Endothelial cell of umbilical vein (primary cell): ENCODE measurements at regions not wholly inside any gene's neighbourhood (a gene's known extent, or its start where the extent isn't known, plus 50 kb on each side); places are given as distances from the start of the nearest gene placed in this dataset.

Experiments used
- BruUV-seq: library from RNA; stranded (reverse); fragments of 400-500 nt; replicated peaks from 2 replicates; lab custom pipeline; 2021; lab: Mats Ljungman, UMichigan
- CTCF ChIA-PET: fragments of 300-600, 350-600 bp; sonication (Branson Sonifier 250); formaldehyde crosslinking; loops from one replicate; lab custom pipeline; 2021; ENCODE audit warnings: antibody characterized with exemption, inconsistent platforms; lab: Charles Lee
- POLR2A ChIA-PET: fragments of 300-600, 350-600 bp; sonication (Branson Sonifier 250); formaldehyde crosslinking; loops from one replicate; lab custom pipeline; 2021; ENCODE audit warnings: antibody characterized with exemption, inconsistent platforms; lab: Charles Lee
- DNase-seq: peaks from one replicate; pipeline ENCODE4 v3.0.0-alpha.2; 2011; ENCODE audit warnings: low read depth, low spot score
- FAIRE-seq: peaks from 2 replicates; lab custom pipeline; 2011; peaks lifted over from hg19 to GRCh38; lab: Jason Lieb, UNC
- H2AFZ ChIP-seq: 2 replicates; pipeline ENCODE4 v1.6.0; 2012; ENCODE audit warnings: low read depth, low read length, control low read depth, inconsistent platforms
- H3K27ac ChIP-seq: 2 replicates; pipeline ENCODE4 v1.5.1; 2011; ENCODE audit warnings: low read depth, mild to moderate bottlenecking, control low read depth, low read length, moderate library complexity; ENCODE audit not compliant: insufficient read depth
- H3K27me3 ChIP-seq, 2 experiments: 2 replicates each; pipeline versions ENCODE4 v1.6.0 to v1.6.1; 2011; ENCODE audit warnings: low read length in 2 of 2, mixed read lengths in 1 of 2; ENCODE audit not compliant: control insufficient read depth in 2 of 2, insufficient read depth in 2 of 2
- H3K36me3 ChIP-seq, 2 experiments: 2 replicates in 1 of 2; 3 replicates in 1 of 2; pipeline ENCODE4 v1.5.1; 2011; ENCODE audit warnings: low read length in 2 of 2, mild to moderate bottlenecking in 1 of 2, moderate library complexity in 1 of 2; ENCODE audit not compliant: control insufficient read depth in 2 of 2, insufficient read depth in 2 of 2; ENCODE audit errors: extremely low read depth in 1 of 2
- H3K4me1 ChIP-seq: 3 replicates; pipeline ENCODE4 v1.5.1; 2011; ENCODE audit warnings: mild to moderate bottlenecking, low read length; ENCODE audit not compliant: control insufficient read depth, insufficient read depth; ENCODE audit errors: extremely low read depth
- H3K4me2 ChIP-seq: 2 replicates; pipeline ENCODE4 v1.6.1; 2011; ENCODE audit warnings: low read length, control low read depth, mixed read lengths; ENCODE audit not compliant: insufficient read depth
- H3K4me3 ChIP-seq, 3 experiments: fragments of 200-600 bp in 1 of 3; sonication (generic), shearing (Covaris generic) in 1 of 3; replicated peaks in 1 of 3; 2 replicates each; pipeline ENCODE4 v1.5.1; 2011 to 2016; ENCODE audit warnings: control low read depth in 3 of 3, low read length in 3 of 3, mild to moderate bottlenecking in 2 of 3, inconsistent platforms in 1 of 3, low read depth in 1 of 3, moderate library complexity in 1 of 3; ENCODE audit not compliant: insufficient read depth in 1 of 3
- H3K79me2 ChIP-seq: 2 replicates; pipeline ENCODE4 v1.6.0; 2012; ENCODE audit warnings: low read length, inconsistent platforms; ENCODE audit not compliant: control insufficient read depth, insufficient read depth
- H3K9ac ChIP-seq: replicated peaks from 2 replicates; pipeline ENCODE3; 2011; ENCODE audit warnings: low read length, control low read depth; ENCODE audit not compliant: insufficient read depth; ENCODE audit errors: extremely low read depth
- H3K9me1 ChIP-seq: replicated peaks from 3 replicates; pipeline ENCODE4 v1.6.0; 2011; ENCODE audit warnings: mild to moderate bottlenecking, low read length; ENCODE audit not compliant: control insufficient read depth, insufficient read depth; ENCODE audit errors: extremely low read depth
- H3K9me3 ChIP-seq: replicated peaks from 2 replicates; pipeline ENCODE4 v1.5.1; 2012; ENCODE audit warnings: low read length, inconsistent platforms; ENCODE audit not compliant: control insufficient read depth, insufficient read depth
- H4K20me1 ChIP-seq: replicated peaks from 2 replicates; pipeline ENCODE3; 2011; ENCODE audit warnings: mild to moderate bottlenecking, low read length; ENCODE audit not compliant: control insufficient read depth, insufficient read depth; ENCODE audit errors: extremely low read depth
- EZH2 ChIP-seq: IDR thresholded peaks from 2 replicates; pipeline ENCODE4 v1.6.1; 2012; ENCODE audit warnings: borderline replicate concordance, low read depth, mild to moderate bottlenecking, moderate library complexity, low read length, inconsistent platforms; ENCODE audit not compliant: severe bottlenecking
- FOS ChIP-seq: IDR thresholded peaks from 2 replicates; pipeline ENCODE4 v1.6.1; 2011; ENCODE audit warnings: mild to moderate bottlenecking, low read length, moderate library complexity, borderline replicate concordance; ENCODE audit not compliant: insufficient read depth
- GATA2 ChIP-seq: IDR thresholded peaks from 2 replicates; pipeline ENCODE4 v1.7.0; 2011; ENCODE audit warnings: low read depth, mild to moderate bottlenecking, moderate library complexity, mixed read lengths, low read length; ENCODE audit not compliant: insufficient read length, insufficient read depth
- JUN ChIP-seq: IDR thresholded peaks from 2 replicates; pipeline ENCODE4 v1.6.1; 2011; ENCODE audit warnings: borderline replicate concordance, low read depth; ENCODE audit not compliant: insufficient read length, insufficient read depth
- MAX ChIP-seq: IDR thresholded peaks from 2 replicates; pipeline ENCODE4 v1.6.1; 2011; ENCODE audit not compliant: insufficient read depth, insufficient read length
- MYC ChIP-seq: IDR thresholded peaks from one replicate; pipeline ENCODE4 v1.6.1; 2011; ENCODE audit warnings: mild to moderate bottlenecking, low read depth, low read length
- POLR2A ChIP-seq: IDR thresholded peaks from 2 replicates; pipeline ENCODE4 v1.6.1; 2012; ENCODE audit warnings: low read depth, mild to moderate bottlenecking, control low read depth, low read length
- POLR2AphosphoS5 ChIP-seq: IDR thresholded peaks from 2 replicates; pipeline ENCODE4 v1.6.1; 2012; ENCODE audit warnings: low read depth, mild to moderate bottlenecking, control low read depth, low read length, moderate library complexity; ENCODE audit not compliant: insufficient read depth
- dilution Hi-C: fragments of 300-500 bp; cut with MboI; formaldehyde crosslinking; loops from one replicate; pipeline ENCODE4 v1.15.0; 2019; ENCODE audit warnings: low sequenced_read_pairs; ENCODE audit not compliant: extremely low pct_ligation_motif_present
- intact Hi-C: fragments of 100-400 bp; cut with micrococcal nuclease; formaldehyde crosslinking; loops from one replicate; pipeline ENCODE4 v1.10.0; 2022
- TF ChIP-seq, protein P1 (sequence below), 2 donors: IDR thresholded peaks; 1 replicate in 1 of 2; 2 replicates in 1 of 2; pipeline ENCODE4 v1.5.1; 2011; ENCODE audit warnings: low read length in 2 of 2, mild to moderate bottlenecking in 2 of 2, moderate library complexity in 2 of 2, control low read depth in 1 of 2, inconsistent platforms in 1 of 2, low read depth in 1 of 2; ENCODE audit not compliant: insufficient read depth in 1 of 2; ENCODE audit errors: extremely low read depth in 1 of 2

- H3K36me3 ChIP-seq: no peaks in the 10 kb centered on the region
- no peaks in the 10 kb centered on the region for H3K9me1 ChIP-seq
- H3K9ac ChIP-seq: no peak overlapping the region
- no peaks in the 10 kb centered on the region for H3K9me3 ChIP-seq
- no peak for DNase-seq
- no peak overlapping the region for H2AFZ ChIP-seq
- H3K27ac ChIP-seq: no peak overlapping the region
- no peak overlapping the region for H3K4me2 ChIP-seq
- CTCF ChIA-PET: no interaction called here
- no peaks in the 10 kb centered on the region for H3K79me2 ChIP-seq
- no peaks in the 10 kb centered on the region for H4K20me1 ChIP-seq
- POLR2A ChIA-PET: no interaction called here
- BruUV-seq: no TSS peak
- no peak overlapping the region for H3K4me3 ChIP-seq
- dilution Hi-C loops: no loop called here
- intact Hi-C loops: no loop called here
- no peaks in the 10 kb centered on the region for H3K4me1 ChIP-seq
- FAIRE-seq: no peak
- TF ChIP-seq GATA2: no peak
- TF ChIP-seq, protein P1, sequence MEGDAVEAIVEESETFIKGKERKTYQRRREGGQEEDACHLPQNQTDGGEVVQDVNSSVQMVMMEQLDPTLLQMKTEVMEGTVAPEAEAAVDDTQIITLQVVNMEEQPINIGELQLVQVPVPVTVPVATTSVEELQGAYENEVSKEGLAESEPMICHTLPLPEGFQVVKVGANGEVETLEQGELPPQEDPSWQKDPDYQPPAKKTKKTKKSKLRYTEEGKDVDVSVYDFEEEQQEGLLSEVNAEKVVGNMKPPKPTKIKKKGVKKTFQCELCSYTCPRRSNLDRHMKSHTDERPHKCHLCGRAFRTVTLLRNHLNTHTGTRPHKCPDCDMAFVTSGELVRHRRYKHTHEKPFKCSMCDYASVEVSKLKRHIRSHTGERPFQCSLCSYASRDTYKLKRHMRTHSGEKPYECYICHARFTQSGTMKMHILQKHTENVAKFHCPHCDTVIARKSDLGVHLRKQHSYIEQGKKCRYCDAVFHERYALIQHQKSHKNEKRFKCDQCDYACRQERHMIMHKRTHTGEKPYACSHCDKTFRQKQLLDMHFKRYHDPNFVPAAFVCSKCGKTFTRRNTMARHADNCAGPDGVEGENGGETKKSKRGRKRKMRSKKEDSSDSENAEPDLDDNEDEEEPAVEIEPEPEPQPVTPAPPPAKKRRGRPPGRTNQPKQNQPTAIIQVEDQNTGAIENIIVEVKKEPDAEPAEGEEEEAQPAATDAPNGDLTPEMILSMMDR (IDR thresholded peaks at IDR 0.05; ENCODE audit: extremely low read depth in 1 of 2, insufficient read depth in 1 of 2, low read depth in 1 of 2, low read length in 2 of 2): no peak
- no peak for TF ChIP-seq POLR2AphosphoS5
- no peak for TF ChIP-seq FOS
- TF ChIP-seq MAX: no peak
- TF ChIP-seq EZH2: no peak
- no peak for TF ChIP-seq JUN
- no peak for TF ChIP-seq MYC
- TF ChIP-seq POLR2A: no peak
- H3K27me3 ChIP-seq: no peaks in the 10 kb centered on the region
Observed at GRCh38 chr13:105709181-105709580, 826.3 kb downstream of the EFNB2 start.
